DMS 273 treated with DMSO at 0.1 percent for 48 hours (cell line): ENCODE measurements at regions not wholly inside any gene's neighbourhood (a gene's known extent, or its start where the extent isn't known, plus 50 kb on each side); places are given as distances from the start of the nearest gene placed in this dataset.
"Not testable (repeated sequence)": the region's sequence is repeated elsewhere in the genome, so short reads cannot be mapped to it uniquely, and the experiment has no call there.

Experiments used
- DNase-seq: peaks from one replicate; lab custom pipeline; 2025; lab: John Stamatoyannopoulos, UW

DNA sequence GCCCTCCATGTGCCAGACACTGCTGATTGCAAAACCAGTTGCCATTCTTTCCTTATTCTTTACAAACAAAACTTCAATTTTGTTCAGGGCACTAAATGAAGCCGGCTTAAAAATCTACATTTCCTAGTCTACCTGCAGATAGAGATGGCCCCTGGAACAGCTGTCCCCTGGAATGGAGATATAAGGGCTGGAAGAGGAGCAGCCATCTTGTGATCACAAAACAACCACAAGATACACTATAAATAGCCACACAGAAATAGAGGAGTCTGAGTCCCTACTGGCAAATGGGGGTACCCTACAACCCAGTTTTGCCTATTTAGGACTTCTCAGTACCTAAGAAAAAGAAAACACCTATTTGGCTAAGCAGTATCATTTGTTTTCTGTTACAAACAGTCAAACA is 115.9 kb upstream of the BEND6 start:
- no peak for DNase-seq

DNA sequence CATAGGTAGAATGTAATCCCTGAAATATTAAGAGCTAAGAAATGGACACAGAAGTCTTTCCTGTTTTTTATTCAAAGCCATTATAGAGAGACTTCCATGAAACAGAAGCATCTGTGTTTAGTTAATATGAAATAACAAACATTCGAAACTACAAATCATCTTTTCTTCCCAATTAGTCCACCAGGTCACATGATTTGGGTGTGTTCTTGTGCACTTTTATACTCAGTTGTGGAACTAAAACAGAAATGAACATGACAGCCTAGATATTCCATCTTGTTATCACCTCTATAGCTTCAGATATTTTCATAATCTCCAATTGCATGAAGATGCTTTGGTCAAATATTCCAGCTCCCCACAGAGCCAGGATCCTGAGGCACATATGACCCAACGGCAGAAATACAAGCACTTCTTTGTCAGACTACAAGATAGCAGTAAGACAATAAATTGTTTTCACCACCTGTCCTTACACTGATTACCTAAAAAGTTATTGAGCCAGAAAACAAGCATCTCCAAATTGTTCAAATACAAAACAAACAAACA is 116.8 kb upstream of the BEND6 start:
- no peak for DNase-seq

DNA sequence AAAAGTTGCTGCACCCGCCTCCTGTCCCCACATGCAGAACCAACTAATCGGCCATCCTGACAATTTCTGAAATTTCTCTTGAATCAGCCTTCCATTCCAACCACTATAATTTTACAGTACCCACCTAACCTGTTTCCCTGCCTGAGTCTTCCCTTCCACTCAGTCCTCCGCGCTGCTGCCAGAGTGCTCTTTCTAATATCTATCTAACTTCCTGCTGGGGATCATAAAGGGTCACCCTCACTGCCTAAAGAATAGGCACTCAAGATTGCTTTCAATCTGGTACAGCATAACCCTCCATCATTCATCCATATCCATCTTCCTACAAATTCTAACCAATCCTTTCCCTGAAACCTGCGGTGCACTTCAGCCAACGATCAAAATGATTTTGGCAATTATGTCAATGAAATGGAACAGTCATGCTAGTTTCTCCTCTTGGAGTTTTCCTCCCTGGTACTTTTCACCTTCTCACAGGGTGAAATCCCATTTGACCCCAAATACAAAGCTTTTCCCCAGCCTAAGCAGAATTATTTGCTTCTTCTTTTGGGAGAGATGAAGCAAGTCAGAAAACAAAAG is 117.5 kb upstream of the BEND6 start:
- no peak for DNase-seq

DNA sequence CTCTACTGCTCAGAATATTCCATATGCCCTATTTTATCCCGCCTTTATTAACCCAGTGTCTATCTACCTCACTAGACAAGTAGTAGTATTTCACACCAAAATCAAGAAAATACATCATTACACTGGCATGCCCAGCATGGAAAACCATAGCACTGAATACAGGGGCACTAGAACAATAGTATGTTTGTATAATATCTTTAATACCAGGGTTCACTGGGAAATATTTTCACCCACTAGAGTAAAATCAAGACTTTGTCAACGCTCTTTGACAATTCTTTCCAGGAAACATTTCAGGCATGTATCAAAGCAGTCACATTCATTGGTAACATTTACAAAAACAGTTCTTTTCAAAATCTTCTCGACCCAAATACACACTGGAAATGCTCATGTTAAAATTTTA is 119.3 kb upstream of the BEND6 start:
- no peak for DNase-seq

DNA sequence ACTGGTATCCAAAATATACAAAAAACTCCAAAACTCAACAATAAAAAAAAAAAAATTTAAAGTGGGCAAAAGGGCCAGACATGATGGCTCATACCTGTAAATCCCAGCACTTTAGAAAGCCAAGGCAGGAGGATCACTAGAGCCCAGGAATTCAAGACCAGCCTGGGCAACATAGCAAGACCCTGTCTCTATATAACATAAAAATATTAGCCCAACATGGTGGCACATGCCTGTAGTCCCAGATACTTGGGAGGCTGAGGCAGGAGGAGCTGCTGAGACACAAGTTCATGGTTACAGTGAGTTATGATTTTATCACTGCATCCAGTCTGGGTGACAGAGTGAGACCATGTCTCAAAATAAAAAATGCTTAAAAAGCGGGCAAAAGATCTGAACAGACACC is 121.0 kb upstream of the BEND6 start:
- no peak for DNase-seq

DNA sequence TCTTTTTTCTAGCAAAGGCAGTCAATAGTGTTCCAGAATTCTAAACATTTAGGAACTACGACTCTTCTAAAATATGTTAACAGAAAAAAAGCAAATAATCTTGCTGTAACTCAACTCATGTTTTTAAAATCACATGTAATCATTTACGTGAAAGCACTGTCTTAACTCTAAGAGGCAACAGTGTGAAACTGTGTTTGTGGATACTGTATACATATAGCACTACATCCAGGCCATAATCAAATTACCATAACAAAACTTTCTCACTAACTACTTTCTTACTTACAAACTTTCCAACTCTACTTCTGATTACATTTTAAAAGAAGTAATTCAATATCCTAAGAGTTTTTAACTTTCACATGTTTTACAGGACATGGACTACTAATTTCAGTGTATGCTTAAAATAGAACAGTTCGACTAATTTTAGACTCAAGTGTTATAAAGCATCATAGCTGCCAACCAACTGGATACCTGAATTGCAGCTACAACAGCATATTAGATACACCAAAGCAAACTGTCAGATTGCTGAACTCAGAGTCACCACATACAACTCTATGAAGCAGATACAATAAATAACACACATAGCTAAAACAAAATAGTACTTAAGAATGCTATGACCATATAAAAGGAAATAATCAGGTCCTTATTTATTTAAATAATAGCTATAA is 121.6 kb upstream of the BEND6 start:
- DNase-seq = no peak

DNA sequence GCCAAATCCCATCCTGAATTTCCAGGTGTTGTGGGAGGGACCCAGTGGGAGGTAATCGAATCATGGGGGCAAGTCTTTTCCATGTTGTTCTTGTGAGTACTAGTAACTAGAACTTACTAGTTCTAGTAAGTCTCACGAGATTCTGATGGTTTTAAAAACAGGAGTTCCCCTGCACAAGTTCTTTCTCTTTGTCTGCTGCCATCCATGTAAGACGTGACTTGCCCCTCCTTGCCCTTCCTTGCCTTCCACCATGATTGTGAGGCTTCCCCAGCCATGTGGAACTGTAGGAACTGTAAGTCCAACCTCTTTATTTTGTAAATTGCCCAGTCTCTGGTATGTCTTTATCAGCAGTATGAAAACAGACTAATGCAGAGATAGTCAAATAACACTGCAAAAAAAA is 122.7 kb upstream of the BEND6 start:
- no peak for DNase-seq

DNA sequence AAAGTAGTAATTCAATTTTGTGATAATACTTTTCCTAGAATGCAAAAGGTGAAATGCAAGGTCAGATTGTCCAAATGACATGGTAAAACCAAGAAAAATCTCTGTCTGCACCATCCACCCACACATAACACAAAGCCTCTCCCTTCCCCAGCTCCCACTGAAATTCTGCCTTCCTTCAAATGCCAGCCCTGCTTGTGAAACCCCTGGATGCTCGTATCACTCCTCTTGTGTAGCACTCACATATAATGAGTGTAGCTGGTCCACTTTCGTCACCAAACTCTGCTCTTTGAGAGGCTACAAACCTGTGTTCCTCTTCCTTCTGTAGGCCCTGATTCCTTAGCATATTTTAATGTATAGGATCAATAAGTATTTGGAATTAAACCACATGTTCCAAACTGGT is 123.6 kb upstream of the BEND6 start:
- DNase-seq = no peak

DNA sequence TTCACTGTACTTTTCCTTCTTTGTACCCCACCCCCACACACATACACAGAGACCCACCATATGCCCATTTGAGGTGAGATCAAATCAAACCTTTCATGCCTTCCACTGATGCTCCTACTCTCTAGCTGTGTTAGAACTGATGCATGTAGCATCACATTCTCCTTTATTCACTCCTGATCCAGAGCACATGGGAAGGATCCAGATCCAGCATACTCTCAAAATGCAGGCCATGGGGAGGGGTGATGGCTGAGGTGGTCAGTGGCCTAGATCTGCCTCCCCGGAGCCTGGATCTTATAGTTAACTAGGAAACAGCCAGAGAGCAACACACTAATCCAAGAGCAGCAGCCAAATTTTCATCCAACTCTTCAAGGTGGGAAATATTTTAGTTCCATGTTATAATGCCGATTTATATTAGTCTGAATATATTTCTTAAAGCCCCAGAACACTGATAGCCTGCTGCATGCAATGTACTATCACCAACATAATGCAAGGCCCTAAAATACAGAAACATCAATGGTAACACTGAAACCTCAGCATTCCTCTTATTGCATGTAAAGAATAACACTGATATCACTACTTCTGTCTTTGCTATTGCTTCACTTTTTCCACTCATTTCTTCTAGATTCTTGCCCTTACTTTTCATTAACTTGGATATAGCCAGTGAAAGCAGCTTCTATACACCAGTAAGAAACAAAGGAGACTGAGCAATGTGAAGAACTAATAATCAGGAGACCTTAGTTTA is 126.8 kb upstream of the BEND6 start:
- DNase-seq = no peak

DNA sequence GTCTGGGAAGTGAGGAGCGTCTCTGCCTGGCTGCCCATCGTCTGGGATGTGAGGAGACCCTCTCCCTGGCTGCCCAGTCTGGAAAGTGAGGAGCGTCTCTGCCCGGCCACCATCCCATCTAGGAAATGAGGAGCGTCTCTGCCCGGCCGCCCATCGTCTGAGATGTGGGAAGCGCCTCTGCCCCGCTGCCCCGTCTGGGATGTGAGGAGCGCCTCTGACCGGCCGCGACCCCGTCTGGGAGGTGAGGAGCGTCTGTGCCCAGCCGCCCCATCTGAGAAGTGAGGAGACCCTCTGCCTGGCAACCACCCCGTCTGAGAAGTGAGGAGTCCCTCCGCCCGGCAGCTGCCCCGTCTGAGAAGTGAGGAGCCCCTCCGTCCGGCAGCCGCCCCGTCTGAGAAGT is 130.5 kb upstream of the BEND6 start:
- DNase-seq = not testable (repeated sequence)

DNA sequence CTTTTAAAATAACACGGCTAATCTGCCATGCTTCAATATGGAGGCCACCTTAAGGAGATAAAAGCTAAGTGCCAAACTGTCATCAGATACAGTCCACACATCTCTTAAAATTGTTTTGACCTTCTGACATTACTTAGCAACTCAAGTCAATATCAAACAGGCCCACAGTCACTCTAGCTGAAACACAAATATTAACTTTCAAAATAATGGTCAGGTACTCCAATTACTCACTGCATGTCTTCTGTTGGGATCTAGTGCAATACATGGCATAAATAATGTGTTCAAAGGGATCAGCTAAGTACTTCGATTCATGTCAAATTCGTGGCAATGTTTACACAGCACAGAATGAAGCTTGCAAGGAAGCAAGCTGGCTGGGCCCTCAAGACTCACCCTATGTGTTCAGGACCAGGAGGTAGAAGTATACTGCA is 133.9 kb upstream of the BEND6 start:
- no peak for DNase-seq

DNA sequence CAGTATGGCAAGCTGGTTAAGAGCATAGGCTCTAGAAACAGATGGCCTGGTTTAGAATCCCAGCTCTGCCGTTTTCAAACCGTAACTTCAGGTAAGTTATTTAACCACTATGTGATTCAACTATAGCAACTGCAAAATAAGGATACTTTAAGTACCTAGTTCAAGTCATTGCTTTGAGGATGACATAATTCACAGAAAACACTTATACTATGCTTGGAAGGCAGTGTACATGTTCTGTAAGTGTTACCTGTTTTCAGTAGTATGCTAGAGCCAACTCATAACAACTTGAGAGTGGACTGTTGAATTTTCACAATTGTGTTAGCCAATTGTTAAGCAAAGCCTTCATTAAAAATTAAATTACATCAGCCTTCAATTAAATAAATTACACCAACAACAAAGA is 134.8 kb upstream of the BEND6 start:
- DNase-seq = no peak

DNA sequence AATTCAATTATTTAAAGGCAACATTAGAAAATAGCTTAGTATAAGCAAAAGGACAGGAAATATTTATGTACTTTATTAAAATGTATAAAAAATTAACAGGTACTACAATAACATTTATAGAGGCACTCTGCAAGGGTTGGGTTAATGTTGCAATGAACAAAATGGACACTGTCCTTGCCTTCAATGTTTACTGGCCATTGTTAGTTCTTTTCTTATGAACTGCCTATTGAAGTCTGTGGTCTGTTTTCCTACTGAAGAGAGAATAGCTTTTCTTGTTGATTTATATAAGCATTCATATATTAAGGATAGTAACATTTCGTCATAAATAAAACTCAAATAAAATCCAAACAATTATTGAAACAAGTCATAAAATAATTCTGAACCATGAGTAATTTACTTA is 135.3 kb upstream of the BEND6 start:
- DNase-seq = no peak

DNA sequence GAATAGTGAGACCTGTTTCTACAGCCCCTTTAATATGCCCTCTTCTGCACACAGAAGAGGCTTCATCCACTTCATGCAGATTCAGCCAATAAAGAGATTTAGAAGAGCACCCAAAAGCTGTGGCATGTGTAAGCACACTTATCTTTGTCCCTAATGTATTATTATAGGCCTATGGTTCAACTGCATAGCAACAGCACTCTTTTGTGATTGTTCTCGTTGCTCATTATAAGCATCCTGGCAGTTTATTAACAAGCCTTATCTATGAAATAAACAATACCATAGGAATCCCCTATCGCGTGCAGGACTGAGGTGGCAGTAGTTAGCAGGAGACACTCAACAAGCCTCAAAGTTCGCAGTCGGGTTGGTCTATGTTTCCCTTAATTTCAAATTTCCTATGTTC is 138.5 kb upstream of the BEND6 start:
- DNase-seq = no peak

DNA sequence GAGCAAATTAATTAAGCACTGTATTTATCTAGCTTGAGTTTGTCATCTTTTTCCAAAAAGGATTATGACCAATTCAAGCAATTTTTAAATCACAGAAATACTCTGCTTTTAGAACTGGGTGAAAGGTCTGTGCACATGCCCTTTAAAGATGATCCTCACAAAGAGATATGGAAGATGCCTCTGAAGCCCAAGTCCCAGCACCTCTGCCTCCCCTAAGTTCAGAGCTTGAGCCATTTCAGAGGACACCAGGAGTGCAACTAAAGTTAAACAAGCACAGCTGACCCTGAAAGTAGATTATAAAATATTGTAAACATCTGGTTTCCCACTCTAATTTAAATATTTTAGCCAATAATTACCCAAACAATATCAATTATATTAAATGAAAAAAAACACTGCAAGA is 139.5 kb upstream of the BEND6 start:
- no peak for DNase-seq

DNA sequence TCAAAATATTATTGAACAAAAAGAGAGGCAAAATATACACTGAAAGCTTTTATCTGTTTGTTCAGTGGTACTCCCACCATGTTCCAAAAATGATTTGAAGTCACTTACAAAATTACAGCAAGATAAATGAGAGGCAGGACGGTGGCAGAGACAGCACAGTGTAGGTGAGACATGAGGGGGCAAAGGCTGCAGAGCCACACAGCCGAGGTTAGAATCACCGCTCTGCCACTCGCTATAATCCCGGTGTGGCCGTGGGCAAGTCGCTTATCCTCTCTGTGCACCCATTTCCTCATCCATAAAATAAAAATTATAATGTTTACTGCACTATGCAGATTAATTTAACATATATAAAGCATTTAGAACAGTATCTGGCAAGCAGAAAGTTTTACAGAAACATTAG is 140.1 kb upstream of the BEND6 start:
- DNase-seq = no peak

DNA sequence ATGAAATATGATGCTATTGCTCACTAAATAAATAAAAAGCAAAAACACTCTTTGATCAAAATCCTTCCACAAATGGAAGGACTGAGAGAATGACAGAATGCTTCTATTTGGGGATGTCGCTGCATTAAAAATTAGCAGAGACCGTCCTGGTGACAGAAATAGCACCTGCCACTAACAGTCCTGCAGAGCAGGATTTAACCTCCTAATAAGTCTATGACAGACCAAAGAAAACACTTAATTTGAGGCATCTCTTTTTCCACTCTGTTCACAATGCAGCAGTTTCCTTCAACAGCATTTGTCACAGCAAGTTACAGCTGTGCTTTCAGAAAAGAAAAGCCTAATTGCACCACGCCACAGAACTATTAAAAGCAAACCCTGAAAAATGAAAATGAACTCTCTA is 140.6 kb upstream of the BEND6 start:
- no peak for DNase-seq

DNA sequence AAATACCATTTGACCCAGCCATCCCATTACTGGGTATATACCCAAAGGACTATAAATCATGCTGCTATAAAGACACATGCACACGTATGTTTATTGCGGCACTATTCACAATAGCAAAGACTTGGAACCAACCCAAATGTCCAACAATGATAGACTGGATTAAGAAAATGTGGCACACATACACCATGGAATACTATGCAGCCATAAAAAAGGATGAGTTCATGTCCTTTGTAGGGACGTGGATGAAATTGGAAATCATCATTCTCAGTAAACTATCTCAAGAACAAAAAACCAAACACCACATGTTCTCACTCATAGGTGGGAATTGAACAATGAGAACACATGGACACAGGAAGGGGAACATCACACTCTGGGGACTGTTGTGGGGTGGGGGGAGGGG is 142.1 kb upstream of the BEND6 start:
- not testable (repeated sequence) for DNase-seq

DNA sequence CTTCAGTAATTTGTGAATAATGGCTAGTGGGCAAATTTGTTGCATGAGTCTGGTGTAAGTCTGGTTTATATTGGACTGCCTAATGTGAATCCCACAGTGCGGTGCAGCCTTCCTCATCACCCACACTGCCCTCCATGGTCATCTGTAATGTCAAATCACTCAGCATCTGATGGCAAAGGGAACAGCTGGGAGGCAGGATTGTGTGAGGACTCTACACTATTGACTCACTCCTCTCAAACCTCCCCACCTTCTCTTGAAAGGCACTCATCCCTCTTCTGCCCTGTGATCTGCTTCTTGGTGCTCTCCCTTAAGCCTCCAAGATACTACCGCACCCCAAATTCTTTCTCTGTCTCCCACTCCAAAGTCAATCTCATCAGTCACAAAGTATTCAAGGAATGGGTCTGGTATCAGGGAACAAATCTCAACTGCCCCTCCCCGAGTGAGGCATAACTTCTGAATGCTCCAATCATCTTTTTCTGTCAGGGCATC is 146.0 kb upstream of the BEND6 start:
- DNase-seq = peak; percentile 51

DNA sequence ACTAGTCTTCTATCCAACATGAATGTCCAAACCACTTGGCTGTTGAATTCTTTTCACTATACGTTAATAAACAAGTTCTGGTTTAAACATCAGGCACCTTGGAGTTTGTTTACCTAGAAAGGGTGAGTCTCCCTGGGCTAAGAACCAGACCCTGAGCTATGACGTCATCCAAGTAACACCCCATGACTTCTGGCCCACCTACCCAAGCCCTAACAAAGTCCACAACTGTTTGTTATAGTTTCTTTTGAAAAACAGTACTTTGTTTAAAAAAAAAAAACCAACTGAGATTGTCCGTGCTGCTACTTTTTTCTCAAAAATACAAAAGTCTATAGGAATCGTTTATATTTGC is 146.9 kb upstream of the BEND6 start:
- no peak for DNase-seq

DNA sequence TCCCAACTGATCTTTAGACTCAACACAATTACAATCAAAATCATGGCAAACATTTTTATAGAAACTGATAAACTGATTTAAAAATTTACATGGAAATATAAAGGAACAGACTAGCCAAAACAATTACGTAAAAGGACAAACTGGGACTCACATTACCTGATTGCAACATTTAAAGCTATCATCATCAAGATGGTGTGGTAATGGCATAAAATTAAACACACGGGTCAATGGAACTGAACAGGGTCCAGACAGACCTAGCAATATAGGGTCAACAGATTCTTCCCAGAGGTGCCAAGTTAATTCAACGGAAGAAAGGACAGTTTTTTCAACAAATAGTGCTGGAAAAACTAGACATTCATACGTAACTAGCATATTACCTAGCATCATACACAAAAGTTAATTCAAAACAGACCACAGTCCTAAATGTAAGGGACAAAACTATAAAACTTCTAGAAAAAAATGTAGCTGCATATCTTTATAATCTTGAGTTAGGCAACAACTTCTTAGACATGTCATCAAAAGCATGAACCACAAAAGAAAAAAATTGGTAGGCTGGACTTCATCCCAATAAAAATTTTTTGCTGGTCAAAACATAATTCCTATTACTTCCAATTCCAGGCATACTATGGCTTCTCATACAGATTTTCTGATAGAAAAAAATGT is 147.4 kb upstream of the BEND6 start:
- DNase-seq = no peak

DNA sequence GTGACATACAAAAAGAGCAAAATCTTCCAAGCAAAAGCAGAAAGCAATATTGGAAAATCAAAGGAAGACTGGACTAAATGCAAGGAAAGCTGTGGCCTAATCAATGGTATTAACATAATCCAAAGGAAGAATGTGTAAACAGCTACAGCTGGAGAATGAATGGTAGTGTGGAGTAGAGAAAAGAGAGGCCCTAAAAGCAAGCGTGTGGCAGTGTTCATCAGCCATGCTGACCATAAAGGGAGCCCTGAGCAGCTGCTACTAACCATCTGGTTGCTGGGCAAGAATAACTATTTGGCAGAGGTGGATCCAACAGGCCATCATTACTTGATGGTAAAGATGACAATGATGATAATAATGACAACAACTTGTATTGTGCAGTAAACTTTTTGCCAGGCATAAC is 148.5 kb upstream of the BEND6 start:
- DNase-seq = peak; percentile 89

DNA sequence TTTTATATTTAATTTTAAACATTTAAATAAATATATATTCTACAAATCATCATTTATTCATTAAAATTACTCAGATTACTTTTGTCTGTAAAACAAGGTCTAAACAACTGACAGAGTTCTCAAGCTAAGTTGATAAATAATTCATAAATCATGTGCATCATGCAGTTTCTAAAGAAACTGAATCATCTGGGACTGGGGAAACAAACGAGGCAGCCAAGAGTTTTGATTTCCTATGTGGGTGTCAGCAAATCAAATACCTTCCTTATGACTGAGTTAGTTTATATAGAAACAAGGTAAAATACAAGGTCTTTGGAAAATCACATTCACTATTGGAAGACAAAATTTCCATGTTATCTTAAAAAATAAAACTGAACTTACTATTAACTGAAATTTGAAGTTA is 149.9 kb upstream of the BEND6 start:
- DNase-seq = no peak
